ENCODE measurements at regions not wholly inside any gene's neighbourhood (a gene's known extent, or its start where the extent isn't known, plus 50 kb on each side); places are given as distances from the start of the nearest gene placed in this dataset.

DNA sequence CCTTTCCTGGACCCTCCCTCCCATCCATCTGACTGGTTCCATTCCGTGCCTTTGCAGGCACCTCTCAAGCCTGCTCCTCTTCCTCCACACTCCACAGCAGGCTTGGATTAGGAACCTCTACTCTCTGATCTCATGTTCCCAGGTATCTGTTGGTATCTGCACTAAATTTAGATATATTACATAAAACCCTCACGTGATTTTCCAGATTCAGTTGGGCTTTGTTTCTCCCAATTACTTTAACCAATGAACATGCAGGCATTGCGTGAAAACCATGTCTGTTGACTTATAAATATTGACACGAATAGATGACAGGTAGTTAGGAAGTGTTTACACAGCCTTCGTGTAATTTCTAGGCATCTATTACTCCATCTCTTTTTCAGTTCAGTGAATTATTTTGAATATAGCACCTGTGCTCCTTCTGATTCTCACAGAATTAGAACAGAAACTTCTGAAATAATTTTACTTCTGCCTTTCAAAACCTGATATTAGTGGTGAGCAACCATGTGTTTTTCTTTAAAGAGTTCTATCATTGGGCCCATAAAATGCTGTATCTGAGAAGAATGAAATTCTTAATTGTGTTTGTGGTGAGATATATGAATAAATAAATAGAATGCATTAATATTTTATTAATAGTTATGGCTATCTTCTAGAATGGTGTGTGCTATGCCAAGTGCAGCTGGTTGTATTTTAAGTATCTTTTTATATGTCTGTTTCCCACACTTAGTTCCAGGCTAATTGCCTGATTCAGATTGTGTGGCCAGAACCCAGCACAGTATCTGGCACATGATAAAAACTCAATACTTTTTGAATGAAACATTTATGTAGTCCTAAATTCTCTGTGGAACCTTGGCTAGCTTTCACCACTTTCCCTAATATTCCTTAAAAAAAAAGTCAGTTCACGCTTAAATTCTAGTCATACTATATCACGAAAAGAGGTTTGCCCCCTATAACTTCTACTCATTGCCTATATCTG is 304.8 kb downstream of the QDPR start:
- Histone ChIP-seq H3K27ac (no peak overlapping the region), H3K36me3 (no peaks in the 10 kb centered on the region), H3K4me1 (peaks cover 0 to 15% (median 5%) of the 10 kb centered on the region in 4 donors), H3K27me3 (no peaks in the 10 kb centered on the region), H3K9me3 (no peaks in the 10 kb centered on the region), H3K4me3 (no peak overlapping the region)
- 59 to 68% (median 61%) methylated on average over 7 of the region's 7 CpGs for WGBS, 5 donors
- intact Hi-C loops (cut with DNase I; ENCODE audit: low total_unique reads) = no loop called here
- TF ChIP-seq, protein P1, sequence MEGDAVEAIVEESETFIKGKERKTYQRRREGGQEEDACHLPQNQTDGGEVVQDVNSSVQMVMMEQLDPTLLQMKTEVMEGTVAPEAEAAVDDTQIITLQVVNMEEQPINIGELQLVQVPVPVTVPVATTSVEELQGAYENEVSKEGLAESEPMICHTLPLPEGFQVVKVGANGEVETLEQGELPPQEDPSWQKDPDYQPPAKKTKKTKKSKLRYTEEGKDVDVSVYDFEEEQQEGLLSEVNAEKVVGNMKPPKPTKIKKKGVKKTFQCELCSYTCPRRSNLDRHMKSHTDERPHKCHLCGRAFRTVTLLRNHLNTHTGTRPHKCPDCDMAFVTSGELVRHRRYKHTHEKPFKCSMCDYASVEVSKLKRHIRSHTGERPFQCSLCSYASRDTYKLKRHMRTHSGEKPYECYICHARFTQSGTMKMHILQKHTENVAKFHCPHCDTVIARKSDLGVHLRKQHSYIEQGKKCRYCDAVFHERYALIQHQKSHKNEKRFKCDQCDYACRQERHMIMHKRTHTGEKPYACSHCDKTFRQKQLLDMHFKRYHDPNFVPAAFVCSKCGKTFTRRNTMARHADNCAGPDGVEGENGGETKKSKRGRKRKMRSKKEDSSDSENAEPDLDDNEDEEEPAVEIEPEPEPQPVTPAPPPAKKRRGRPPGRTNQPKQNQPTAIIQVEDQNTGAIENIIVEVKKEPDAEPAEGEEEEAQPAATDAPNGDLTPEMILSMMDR (IDR thresholded peaks at IDR 0.05) = no peak
- TF ChIP-seq POLR2AphosphoS5 (IDR thresholded peaks at IDR 0.05) (no peak), POLR2A (IDR thresholded peaks at IDR 0.05) (no peak), EP300 (IDR thresholded peaks at IDR 0.05) (no peak)
- no peak for DNase-seq

DNA sequence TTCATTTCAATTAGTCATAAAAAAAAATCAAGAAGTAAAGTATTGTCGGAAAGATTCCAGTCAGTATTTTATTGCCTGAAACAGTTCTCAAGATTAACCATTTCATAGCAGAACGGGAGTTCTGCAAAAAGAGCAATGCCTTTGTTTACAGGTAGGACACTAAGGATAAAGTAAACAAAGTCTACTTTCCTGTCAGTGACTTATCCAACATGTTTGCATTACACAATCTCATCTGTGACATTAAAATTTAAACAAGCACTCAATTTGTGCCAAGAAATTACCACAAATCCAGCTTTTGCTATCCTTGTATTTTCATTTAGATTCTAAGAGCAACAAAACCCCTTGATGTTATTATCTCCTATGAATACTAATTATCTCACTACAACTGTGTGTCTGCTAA is 306.5 kb upstream of the LDB2 start:
- no peak overlapping the region for H3K4me3 ChIP-seq
- H3K4me1 ChIP-seq = peaks cover 0 to 15% (median 5%) of the 10 kb centered on the region in 4 donors
- intact Hi-C loops (cut with DNase I; ENCODE audit: low total_unique reads) = no loop called here
- H3K36me3 ChIP-seq = no peaks in the 10 kb centered on the region
- no peak overlapping the region for H3K27ac ChIP-seq
- TF ChIP-seq, protein P1 (IDR thresholded peaks at IDR 0.05) = no peak
- TF ChIP-seq EP300 (IDR thresholded peaks at IDR 0.05) (no peak), POLR2AphosphoS5 (IDR thresholded peaks at IDR 0.05) (no peak), POLR2A (IDR thresholded peaks at IDR 0.05) (no peak)
- WGBS, 5 donors = 12 to 25% (median 21%) methylated on average over 2 of the region's 2 CpGs
- H3K9me3 ChIP-seq = no peaks in the 10 kb centered on the region
- no peak for DNase-seq
- H3K27me3 ChIP-seq = no peaks in the 10 kb centered on the region

DNA sequence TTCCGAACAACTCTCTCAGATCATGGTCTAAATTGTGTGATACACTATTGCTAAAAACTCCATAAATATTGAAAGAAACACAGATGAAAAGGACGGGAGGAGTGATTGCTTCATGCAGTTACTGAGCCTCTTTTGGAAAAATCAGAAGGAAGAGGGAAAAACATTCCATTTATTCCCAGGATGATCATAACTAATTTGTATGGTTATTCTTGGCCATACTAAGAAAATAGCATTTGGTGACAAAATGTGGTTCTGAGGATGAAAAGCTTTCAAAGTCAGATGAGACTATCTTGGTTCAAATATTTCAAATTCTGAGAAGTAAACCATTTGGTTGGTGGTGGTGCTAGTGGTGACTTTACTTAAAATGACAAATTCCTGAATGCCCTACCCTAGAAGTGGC is 305.4 kb upstream of the LDB2 start:
- intact Hi-C loops (cut with DNase I; ENCODE audit: low total_unique reads) = no loop called here
- Histone ChIP-seq H3K36me3 (no peaks in the 10 kb centered on the region), H3K4me3 (no peak overlapping the region), H3K27ac (no peak overlapping the region), H3K9me3 (no peaks in the 10 kb centered on the region), H3K27me3 (no peaks in the 10 kb centered on the region), H3K4me1 (peaks cover 0 to 15% (median 5%) of the 10 kb centered on the region in 4 donors)
- no peak for DNase-seq
- 68 to 79% (median 74%) methylated on average over 2 of the region's 2 CpGs for WGBS, 5 donors
- TF ChIP-seq EP300 (IDR thresholded peaks at IDR 0.05) (no peak), POLR2A (IDR thresholded peaks at IDR 0.05) (no peak), POLR2AphosphoS5 (IDR thresholded peaks at IDR 0.05) (no peak)
- TF ChIP-seq, protein P1 (IDR thresholded peaks at IDR 0.05) = no peak

DNA sequence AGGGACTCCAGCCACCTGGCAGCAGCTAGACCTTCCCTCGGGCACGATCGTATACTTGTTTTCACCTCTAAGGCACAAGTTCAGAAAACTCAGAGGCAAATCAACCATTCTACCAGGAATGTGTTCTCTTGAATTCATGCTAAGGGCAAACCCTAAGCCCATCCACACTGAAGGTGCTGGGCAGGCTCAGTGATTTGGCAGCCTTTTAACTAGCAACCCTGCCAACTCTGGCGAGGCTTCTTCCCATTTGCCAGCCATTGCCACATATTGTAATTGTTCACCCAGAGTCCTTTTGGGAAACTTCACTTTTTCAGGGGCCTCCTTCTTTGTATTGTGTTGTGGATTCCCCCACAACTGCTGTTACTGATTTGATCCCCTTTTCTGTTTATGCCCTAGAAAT is 298.6 kb upstream of the LDB2 start:
- no peak overlapping the region for H3K27ac ChIP-seq
- no peaks in the 10 kb centered on the region for H3K9me3 ChIP-seq
- no peak overlapping the region for H3K4me3 ChIP-seq
- H3K36me3 ChIP-seq = no peaks in the 10 kb centered on the region
- WGBS, 5 donors = 78 to 94% (median 91%) methylated on average over 4 of the region's 4 CpGs
- H3K27me3 ChIP-seq = no peaks in the 10 kb centered on the region
- H3K4me1 ChIP-seq = no peaks in the 10 kb centered on the region
- intact Hi-C loops (cut with DNase I; ENCODE audit: low total_unique reads) = no loop called here
- no peak for TF ChIP-seq EP300 (IDR thresholded peaks at IDR 0.05)
- TF ChIP-seq, protein P1 (IDR thresholded peaks at IDR 0.05) = no peak
- no peak for TF ChIP-seq POLR2A (IDR thresholded peaks at IDR 0.05)
- no peak for TF ChIP-seq POLR2AphosphoS5 (IDR thresholded peaks at IDR 0.05)
- DNase-seq = no peak

Measured in stomach (tissue), 8 donors.